GF-D8 (cell line): ENCODE measurements at regions not wholly inside any gene's neighbourhood (a gene's known extent, or its start where the extent isn't known, plus 50 kb on each side); places are given as distances from the start of the nearest gene placed in this dataset.
"Not testable (repeated sequence)": the region's sequence is repeated elsewhere in the genome, so short reads cannot be mapped to it uniquely, and the experiment has no call there.

Experiments
- DNase-seq: peaks from one replicate; lab custom pipeline; 2025; lab: John Stamatoyannopoulos, UW

- no peak for DNase-seq
Measured at GRCh38 chr2:5616019-5616418, 76.2 kb upstream of the SOX11 start.

- DNase-seq: no peak
Measured at GRCh38 chr2:5617358-5617757, 74.8 kb upstream of the SOX11 start.

GRCh38 chr2:5617796-5618195 is 74.4 kb upstream of the SOX11 start:
- no peak for DNase-seq

GRCh38 chr2:5618271-5618670 is 73.9 kb upstream of the SOX11 start:
- DNase-seq: no peak

- DNase-seq: not testable (repeated sequence)
Measured at GRCh38 chr2:5625556-5626065, 66.6 kb upstream of the SOX11 start.

- DNase-seq: not testable (repeated sequence)
Measured at GRCh38 chr2:5628484-5628883, 63.7 kb upstream of the SOX11 start.

GRCh38 chr2:5629510-5629909 is 62.7 kb upstream of the SOX11 start:
- DNase-seq: not testable (repeated sequence)

GRCh38 chr2:5637051-5637450 is 55.1 kb upstream of the SOX11 start:
- DNase-seq: not testable (repeated sequence)
